Choroid plexus epithelial cell (primary cell): ENCODE measurements at regions not wholly inside any gene's neighbourhood (a gene's known extent, or its start where the extent isn't known, plus 50 kb on each side); places are given as distances from the start of the nearest gene placed in this dataset.
A peak's percentile ranks its signal among the peaks of the same experiment; 100 is the strongest.

ENCODE experiments used
- DNase-seq: peaks from one replicate; pipeline ENCODE4 v3.0.0-alpha.2; 2010; ENCODE audit warnings: low read depth
- H3K4me3 ChIP-seq: 2 replicates; pipeline ENCODE4 v1.5.1; 2011; ENCODE audit warnings: low read depth, mild to moderate bottlenecking, control low read depth, low read length, moderate library complexity
- CTCF ChIP-seq: conservative IDR thresholded peaks from 2 replicates; pipeline ENCODE4 v1.5.1; 2011; ENCODE audit warnings: low read depth, mild to moderate bottlenecking, control low read depth, inconsistent platforms, low read length, moderate library complexity

GRCh38 chrX:82591421-82591820, 916.7 kb upstream of the POU3F4 start:
- H3K4me3 ChIP-seq = no peak overlapping the region
- no peak for DNase-seq
- no peak for TF ChIP-seq CTCF

GRCh38 chrX:82626978-82627377, 881.1 kb upstream of the POU3F4 start:
- no peak for TF ChIP-seq CTCF
- no peak overlapping the region for H3K4me3 ChIP-seq
- DNase-seq = no peak

- no peak overlapping the region for H3K4me3 ChIP-seq
- TF ChIP-seq CTCF = no peak
- no peak for DNase-seq
These were observed 880.5 kb upstream of the POU3F4 start for GRCh38 chrX:82627568-82627967.

GRCh38 chrX:82648062-82648461, 860.0 kb upstream of the POU3F4 start:
- peak; percentile 50 for DNase-seq
- no peak overlapping the region for H3K4me3 ChIP-seq
- TF ChIP-seq CTCF = peak; percentile 42

- H3K4me3 ChIP-seq = no peak overlapping the region
- no peak for TF ChIP-seq CTCF
- DNase-seq = no peak
These were observed 858.4 kb upstream of the POU3F4 start for GRCh38 chrX:82649645-82650044.

- no peak for DNase-seq
- TF ChIP-seq CTCF = no peak
- H3K4me3 ChIP-seq = no peak overlapping the region
These were observed 849.6 kb upstream of the POU3F4 start for GRCh38 chrX:82658492-82658891.

- TF ChIP-seq CTCF = no peak
- H3K4me3 ChIP-seq = no peak overlapping the region
- DNase-seq = no peak
These were observed 841.7 kb upstream of the POU3F4 start for GRCh38 chrX:82666355-82666754.
